ENCODE measurements at regions not wholly inside any gene's neighbourhood (a gene's known extent, or its start where the extent isn't known, plus 50 kb on each side); places are given as distances from the start of the nearest gene placed in this dataset.

GRCh38 chr10:8193546-8193945, 139.1 kb downstream of the GATA3 start:
- no peak for DNase-seq (ENCODE audit: low read depth)
- TF ChIP-seq, protein P1, sequence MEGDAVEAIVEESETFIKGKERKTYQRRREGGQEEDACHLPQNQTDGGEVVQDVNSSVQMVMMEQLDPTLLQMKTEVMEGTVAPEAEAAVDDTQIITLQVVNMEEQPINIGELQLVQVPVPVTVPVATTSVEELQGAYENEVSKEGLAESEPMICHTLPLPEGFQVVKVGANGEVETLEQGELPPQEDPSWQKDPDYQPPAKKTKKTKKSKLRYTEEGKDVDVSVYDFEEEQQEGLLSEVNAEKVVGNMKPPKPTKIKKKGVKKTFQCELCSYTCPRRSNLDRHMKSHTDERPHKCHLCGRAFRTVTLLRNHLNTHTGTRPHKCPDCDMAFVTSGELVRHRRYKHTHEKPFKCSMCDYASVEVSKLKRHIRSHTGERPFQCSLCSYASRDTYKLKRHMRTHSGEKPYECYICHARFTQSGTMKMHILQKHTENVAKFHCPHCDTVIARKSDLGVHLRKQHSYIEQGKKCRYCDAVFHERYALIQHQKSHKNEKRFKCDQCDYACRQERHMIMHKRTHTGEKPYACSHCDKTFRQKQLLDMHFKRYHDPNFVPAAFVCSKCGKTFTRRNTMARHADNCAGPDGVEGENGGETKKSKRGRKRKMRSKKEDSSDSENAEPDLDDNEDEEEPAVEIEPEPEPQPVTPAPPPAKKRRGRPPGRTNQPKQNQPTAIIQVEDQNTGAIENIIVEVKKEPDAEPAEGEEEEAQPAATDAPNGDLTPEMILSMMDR (conservative IDR thresholded peaks at IDR 0.05; ENCODE audit: control insufficient read depth, insufficient read depth, low read depth, low read length), result no peak
- H3K4me3 ChIP-seq (ENCODE audit: control insufficient read depth, low read depth, low read length), result no peak overlapping the region

GRCh38 chr10:8194050-8194449, 139.6 kb downstream of the GATA3 start:
- DNase-seq (ENCODE audit: low read depth), result no peak
- H3K4me3 ChIP-seq (ENCODE audit: control insufficient read depth, low read depth, low read length), result no peak overlapping the region
- TF ChIP-seq, protein P1 (conservative IDR thresholded peaks at IDR 0.05; ENCODE audit: control insufficient read depth, insufficient read depth, low read depth, low read length), result no peak

- H3K4me3 ChIP-seq (ENCODE audit: control insufficient read depth, low read depth, low read length), result no peak overlapping the region
- DNase-seq (ENCODE audit: low read depth), result no peak
- TF ChIP-seq, protein P1 (conservative IDR thresholded peaks at IDR 0.05; ENCODE audit: control insufficient read depth, insufficient read depth, low read depth, low read length), result no peak
Observed at GRCh38 chr10:8206882-8207281, 152.4 kb downstream of the GATA3 start.

DNA sequence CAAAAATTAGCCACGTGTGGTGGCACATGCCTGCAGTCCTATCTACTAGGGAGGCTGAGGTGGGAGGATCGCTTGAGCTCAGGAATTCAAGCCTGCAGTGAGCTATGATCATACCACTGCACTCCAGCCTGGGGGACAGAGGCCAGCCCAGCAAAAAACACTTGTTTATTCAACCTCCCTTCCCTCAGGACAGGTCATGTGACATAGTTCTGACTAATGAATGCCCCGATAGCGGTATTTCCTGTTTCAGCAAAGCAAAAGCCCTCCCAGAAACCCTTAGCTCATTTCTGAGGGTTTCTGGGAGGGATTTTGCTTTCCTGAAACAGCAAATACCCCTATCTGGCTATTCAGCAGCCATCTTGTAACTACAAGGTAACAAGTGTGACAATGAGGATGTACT, 157.1 kb downstream of the GATA3 start:
- TF ChIP-seq, protein P1 (conservative IDR thresholded peaks at IDR 0.05; ENCODE audit: control insufficient read depth, insufficient read depth, low read depth, low read length), result no peak
- no peak for DNase-seq (ENCODE audit: low read depth)
- no peak overlapping the region for H3K4me3 ChIP-seq (ENCODE audit: control insufficient read depth, low read depth, low read length)

GRCh38 chr10:8213735-8214134, 159.2 kb downstream of the GATA3 start:
- no peak overlapping the region for H3K4me3 ChIP-seq (ENCODE audit: control insufficient read depth, low read depth, low read length)
- TF ChIP-seq, protein P1 (conservative IDR thresholded peaks at IDR 0.05; ENCODE audit: control insufficient read depth, insufficient read depth, low read depth, low read length), result no peak

GRCh38 chr10:8214587-8214986, 160.1 kb downstream of the GATA3 start:
- DNase-seq (ENCODE audit: low read depth), result no peak
- H3K4me3 ChIP-seq (ENCODE audit: control insufficient read depth, low read depth, low read length), result no peak overlapping the region
- TF ChIP-seq, protein P1 (conservative IDR thresholded peaks at IDR 0.05; ENCODE audit: control insufficient read depth, insufficient read depth, low read depth, low read length), result no peak

More at GRCh38 chr10:8213735-8214134, 159.2 kb downstream of the GATA3 start:
- no peak for DNase-seq (ENCODE audit: low read depth)

- TF ChIP-seq, protein P1 (conservative IDR thresholded peaks at IDR 0.05; ENCODE audit: control insufficient read depth, insufficient read depth, low read depth, low read length), result no peak
- no peak for DNase-seq (ENCODE audit: low read depth)
- H3K4me3 ChIP-seq (ENCODE audit: control insufficient read depth, low read depth, low read length), result no peak overlapping the region
Observed at GRCh38 chr10:8216893-8217292, 162.4 kb downstream of the GATA3 start.
